22Rv1 (cell line): ENCODE measurements at regions not wholly inside any gene's neighbourhood (a gene's known extent, or its start where the extent isn't known, plus 50 kb on each side); places are given as distances from the start of the nearest gene placed in this dataset.
"Not testable (repeated sequence)": the region's sequence is repeated elsewhere in the genome, so short reads cannot be mapped to it uniquely, and the experiment has no call there.

Source experiments
- H3K27ac ChIP-seq: fragments of 450-650 bp; 2 replicates; pipeline ENCODE4 v1.5.1; 2017
- CTCF ChIP-seq: fragments of 450-650 bp; IDR thresholded peaks from 2 replicates; pipeline ENCODE4 v1.5.1; 2017; ENCODE audit warnings: mild to moderate bottlenecking
- ZFX ChIP-seq: fragments of 450-650 bp; IDR thresholded peaks from 2 replicates; pipeline ENCODE4 v1.6.1; 2017; ENCODE audit warnings: antibody characterized with exemption, borderline replicate concordance

DNA sequence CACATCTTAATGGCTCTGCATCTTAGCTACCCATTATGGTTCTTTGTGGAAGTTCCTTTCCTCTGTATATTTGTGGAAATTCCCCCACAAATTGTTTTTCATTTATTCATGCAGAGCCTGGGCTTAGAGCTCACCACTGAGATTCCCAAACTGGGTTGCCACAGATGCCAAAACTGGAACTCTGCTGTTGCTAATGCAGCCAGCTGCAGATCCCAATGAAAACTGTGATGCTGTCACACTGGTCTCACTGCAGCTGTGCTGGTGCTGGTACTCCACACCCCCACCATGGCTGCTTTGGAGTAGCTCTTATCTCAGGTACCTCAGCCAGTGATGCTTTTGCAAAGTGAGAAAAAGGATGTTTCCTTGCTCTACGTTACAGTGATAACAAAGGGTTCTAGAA lies 87.7 kb downstream of the DCK start:
- H3K27ac ChIP-seq: no peak overlapping the region
- TF ChIP-seq ZFX (no peak), CTCF (no peak)

- no peak overlapping the region for H3K27ac ChIP-seq
These were observed 100.3 kb downstream of the DCK start for GRCh38 chr4:71093745-71094144.

DNA sequence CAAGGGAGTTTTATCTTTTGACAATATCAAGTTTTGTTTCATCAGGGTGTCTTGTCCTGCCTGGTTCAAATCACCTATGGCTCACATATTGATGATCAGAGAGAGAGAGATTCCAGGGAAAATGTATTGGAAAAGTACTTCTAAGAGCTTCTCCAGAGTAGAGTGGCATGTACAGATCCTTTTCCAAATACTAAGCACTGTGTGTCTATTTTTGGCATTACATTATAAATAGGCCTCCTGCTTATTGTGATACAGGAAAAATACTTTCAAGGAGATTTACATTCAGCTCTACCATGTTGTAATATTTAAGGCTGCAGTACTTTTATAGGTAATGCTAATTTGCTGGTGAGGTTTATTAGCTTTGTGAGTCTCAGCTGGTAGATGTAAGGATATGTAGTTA lies 100.8 kb downstream of the DCK start:
- TF ChIP-seq CTCF: no peak
- no peak for TF ChIP-seq ZFX
- no peak overlapping the region for H3K27ac ChIP-seq

More at GRCh38 chr4:71093745-71094144, 100.3 kb downstream of the DCK start:
- TF ChIP-seq ZFX (no peak), CTCF (no peak)

DNA sequence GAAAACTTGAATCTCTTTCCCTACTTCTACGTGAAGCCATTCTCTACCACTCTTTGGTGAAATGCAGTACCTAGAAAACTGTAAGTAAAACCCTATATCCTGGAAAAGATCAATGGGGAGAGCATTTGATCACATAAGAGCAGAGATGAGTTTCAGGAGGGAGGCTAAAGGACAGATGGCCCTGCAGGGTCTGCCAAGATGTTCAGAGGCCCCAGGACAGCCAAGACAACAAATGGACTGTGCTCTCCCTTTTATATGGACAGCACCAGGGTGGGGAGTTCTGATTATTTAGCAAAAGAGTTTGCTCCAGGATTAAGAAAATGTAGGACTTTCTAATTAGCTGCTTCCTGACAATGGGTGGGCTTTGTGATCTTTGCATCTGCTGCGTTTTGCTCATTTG lies 101.7 kb downstream of the DCK start:
- no peak overlapping the region for H3K27ac ChIP-seq
- TF ChIP-seq CTCF: no peak
- TF ChIP-seq ZFX: no peak

- no peak for TF ChIP-seq ZFX
- no peak for TF ChIP-seq CTCF
- no peak overlapping the region for H3K27ac ChIP-seq
These were observed 102.1 kb downstream of the DCK start for GRCh38 chr4:71095545-71095944.

DNA sequence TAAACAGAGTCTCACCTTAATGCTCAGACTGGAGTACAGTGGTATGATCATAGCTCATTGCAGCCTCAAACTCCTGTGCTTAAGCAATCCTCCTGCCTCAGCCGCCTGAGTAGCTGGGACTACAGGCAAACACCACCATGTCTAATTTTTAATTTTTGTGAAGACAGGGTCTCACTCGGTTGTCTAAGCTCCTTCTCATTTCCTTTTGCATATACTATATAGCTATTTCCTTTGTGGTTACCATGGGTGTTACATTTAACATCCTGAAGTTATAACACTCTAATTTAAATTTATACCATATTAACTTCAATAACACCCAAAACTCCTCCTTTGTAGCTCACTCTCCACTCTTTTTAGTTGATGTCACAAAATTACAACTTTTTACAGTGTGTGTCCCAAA lies 114.3 kb downstream of the DCK start:
- TF ChIP-seq ZFX (no peak), CTCF (no peak)
- no peak overlapping the region for H3K27ac ChIP-seq

DNA sequence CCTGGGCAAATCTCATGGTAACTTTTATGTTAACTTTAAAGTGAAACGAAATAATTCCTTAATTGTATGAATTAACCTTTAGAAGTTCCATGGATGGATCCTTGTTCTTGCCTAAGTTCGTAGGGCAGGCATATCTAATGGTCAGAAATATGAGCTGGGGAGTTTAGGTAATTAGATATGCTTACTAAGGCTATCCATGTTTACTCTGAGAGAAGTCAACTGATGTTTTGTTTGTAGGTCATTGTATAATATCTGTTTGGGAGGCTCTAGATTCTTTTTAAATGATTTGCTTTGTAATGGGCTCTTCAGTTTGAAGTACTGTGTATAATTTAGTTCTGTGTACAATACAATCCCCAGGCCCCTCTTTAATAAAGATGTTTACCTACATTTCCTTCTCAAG lies 117.0 kb downstream of the DCK start:
- H3K27ac ChIP-seq: no peak overlapping the region
- TF ChIP-seq ZFX (no peak), CTCF (no peak)

DNA sequence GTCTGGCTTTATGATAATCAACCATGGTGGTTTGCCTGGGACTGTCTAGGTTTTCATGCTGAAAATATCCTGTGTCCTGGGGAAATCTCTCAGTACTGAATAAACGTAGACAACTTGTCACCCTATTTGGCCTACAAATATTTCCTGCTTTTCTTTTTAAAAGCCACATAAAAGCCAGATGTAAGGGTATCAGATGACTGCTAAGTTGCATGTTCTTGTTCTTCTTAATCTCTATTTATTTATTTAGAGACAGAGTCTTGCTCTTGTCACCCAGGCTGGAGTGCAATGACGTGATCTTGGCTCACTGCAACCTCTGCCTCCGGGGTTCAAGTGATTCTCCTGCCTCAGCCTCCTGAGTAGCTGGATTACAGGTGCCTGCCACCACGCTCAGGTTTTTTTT lies 117.7 kb downstream of the DCK start:
- H3K27ac ChIP-seq: not testable (repeated sequence)
